Stimulated activated naive CD8-positive, alpha-beta T cell treated with anti-CD3 and anti-CD28 coated beads, Interleukin-15, amount 100 ng/mL, for 72 hours (primary cell): ENCODE measurements at regions not wholly inside any gene's neighbourhood (a gene's known extent, or its start where the extent isn't known, plus 50 kb on each side); places are given as distances from the start of the nearest gene placed in this dataset.

Source experiments
- ATAC-seq: fragments of 150-1000 bp; cut with Tn5 transposase; 2 replicates; pipeline ENCODE4 v1.10.0; 2021; ENCODE audit warnings: mild to moderate bottlenecking, moderate library complexity
- DNase-seq, 2 donors: peaks; one replicate each; pipeline ENCODE4 v3.0.0; 2021 to 2022
- H3K27ac Mint-ChIP-seq, 2 donors: one replicate each; pipeline ENCODE4 v1.8.0; 2022; ENCODE audit warnings: mild to moderate bottlenecking in 2 of 2, mixed read lengths in 2 of 2, moderate library complexity in 2 of 2
- H3K27me3 Mint-ChIP-seq: one replicate; pipeline ENCODE4 v1.8.0; 2022; ENCODE audit warnings: mixed read lengths
- H3K4me1 Mint-ChIP-seq: one replicate; pipeline ENCODE4 v1.8.0; 2022; ENCODE audit warnings: mild to moderate bottlenecking, mixed read lengths
- H3K4me3 Mint-ChIP-seq, 2 donors: one replicate each; pipeline ENCODE4 v1.8.0; 2022; ENCODE audit warnings: mild to moderate bottlenecking in 2 of 2, mixed read lengths in 2 of 2, moderate library complexity in 1 of 2
- H3K9me3 Mint-ChIP-seq, 2 donors: one replicate each; pipeline ENCODE4 v1.8.0; 2022; ENCODE audit warnings: mixed read lengths in 2 of 2

DNA sequence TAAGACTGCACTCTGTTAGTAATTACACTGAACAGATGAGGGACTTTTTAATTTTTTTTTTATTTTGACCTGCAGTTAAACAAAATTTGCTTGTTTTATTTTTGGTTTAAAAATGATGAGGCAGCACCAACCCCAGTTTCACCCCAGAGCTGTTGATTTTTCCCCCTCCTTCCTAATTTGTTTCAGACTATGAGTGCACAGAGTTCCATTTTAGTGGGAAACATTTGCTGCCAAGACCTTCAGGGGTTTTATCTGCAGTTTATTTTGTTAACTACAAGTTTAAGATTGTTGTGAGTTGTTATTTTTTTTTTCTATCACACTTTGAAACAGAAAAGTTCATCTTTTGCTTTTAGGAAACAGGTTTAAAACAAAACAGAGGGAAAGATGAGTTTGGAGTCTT lies 455.9 kb upstream of the NR2F2 start:
- no peak for DNase-seq
- ATAC-seq, result no peak
- Mint-ChIP-seq H3K9me3 (no peaks in the 10 kb centered on the region), H3K4me3 (no peak overlapping the region), H3K27me3 (peaks cover 15% of the 10 kb centered on the region), H3K27ac (no peak overlapping the region), H3K4me1 (peaks cover 19% of the 10 kb centered on the region)

DNA sequence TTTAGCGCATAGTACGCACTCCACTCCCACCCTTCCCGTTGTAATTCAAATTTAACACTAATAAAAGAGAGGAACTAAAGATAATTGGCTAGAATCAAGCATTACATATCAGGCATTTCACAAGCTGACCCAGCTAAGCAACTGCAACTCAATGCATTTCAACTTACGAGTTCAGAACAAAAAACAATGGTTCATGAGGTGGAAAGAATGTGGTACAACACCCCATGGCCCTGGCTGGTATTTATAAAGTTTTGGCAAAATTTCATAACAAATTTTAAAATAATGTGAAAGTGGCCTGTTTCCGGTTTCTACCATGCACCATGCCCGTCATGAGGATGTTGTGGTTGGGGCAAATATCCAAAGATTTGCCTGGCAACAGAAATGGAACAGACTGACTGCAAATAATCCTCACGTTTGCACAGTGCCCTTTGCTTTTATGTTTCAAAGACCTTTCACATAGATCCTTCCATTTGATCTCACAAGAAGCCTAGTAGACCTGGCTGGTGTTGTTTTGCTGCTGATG lies 455.3 kb upstream of the NR2F2 start:
- peaks cover 2% of the 10 kb centered on the region in 2 donors for H3K9me3 Mint-ChIP-seq
- ATAC-seq (no peak), DNase-seq (no peak)
- H3K4me3 Mint-ChIP-seq, result no peak overlapping the region
- no peak overlapping the region for H3K27ac Mint-ChIP-seq
- H3K27me3 Mint-ChIP-seq, result peaks cover 15% of the 10 kb centered on the region
- H3K4me1 Mint-ChIP-seq, result peaks cover 19% of the 10 kb centered on the region

DNA sequence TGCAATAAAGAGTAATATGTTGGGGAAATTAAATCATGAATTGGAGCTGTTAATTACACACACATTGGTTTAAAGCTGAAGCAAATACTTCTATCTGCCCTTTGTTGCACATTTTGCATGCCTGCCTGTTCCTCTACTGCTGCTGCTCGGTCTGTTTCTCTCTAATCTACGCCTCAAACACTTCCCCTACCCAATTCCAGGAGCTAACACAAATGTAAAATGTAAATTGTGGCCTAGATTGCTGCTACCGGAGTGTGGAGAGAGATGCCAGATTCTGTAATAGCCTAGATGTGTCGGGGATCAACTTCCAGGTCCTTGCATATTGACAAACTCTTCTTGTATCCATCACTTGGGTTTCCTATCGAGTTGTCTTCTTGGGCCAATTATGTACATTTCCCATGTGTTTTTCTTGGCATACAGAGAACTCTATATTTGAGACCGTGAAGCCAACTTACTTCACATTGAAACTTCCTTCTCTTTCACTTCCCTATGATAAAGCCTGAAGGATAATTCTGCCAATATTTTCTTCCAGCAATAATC lies 450.4 kb upstream of the NR2F2 start:
- peak overlapping the region in 1 of 2 donors; percentile 56 for H3K4me3 Mint-ChIP-seq
- DNase-seq (no peak), ATAC-seq (no peak)
- peaks cover 10 to 13% of the 10 kb centered on the region in 2 donors for H3K9me3 Mint-ChIP-seq
- peaks cover 16% of the 10 kb centered on the region for H3K4me1 Mint-ChIP-seq
- H3K27me3 Mint-ChIP-seq, result no peaks in the 10 kb centered on the region
- no peak overlapping the region for H3K27ac Mint-ChIP-seq

DNA sequence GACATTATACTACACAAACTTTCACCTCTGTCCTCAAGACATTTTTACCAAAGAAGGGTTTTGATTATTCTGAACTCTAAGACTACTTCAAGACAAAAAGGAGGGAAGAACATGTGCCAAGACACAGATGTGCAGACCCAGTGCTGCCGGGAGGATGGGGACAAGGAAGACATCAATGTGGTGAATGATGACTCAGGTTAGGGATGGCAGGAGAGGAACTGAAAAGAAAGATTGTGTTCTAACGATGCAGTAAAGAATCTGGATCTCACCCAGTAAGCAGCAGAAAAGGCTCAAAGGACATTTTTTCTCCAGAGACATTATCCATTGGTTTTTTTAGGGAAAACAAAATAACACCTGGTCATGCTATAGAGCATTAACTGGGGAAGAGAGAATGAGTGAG lies 449.9 kb upstream of the NR2F2 start:
- Mint-ChIP-seq H3K27ac (no peak overlapping the region), H3K4me3 (no peak overlapping the region)
- no peak for ATAC-seq

DNA sequence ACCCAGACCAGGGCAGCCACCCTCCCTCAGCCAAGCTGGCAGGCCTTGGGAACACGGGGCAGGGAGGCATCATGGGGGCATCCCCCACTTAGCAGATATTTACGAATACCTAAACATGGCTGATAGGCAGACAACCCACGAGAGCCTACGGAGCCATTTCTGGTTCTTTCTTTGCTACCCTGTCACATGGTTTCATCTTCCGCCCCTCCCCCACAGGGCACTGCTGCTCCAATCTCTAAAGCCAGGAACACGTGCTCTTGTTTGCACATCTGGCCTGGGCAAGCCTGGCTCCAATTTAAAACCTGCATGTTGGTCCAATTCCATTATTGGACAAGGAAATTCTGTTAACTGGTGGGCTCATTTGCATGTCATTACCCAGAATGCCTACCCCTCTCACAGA lies 447.4 kb upstream of the NR2F2 start:
- Mint-ChIP-seq H3K27ac (no peak overlapping the region), H3K27me3 (no peaks in the 10 kb centered on the region), H3K4me1 (peaks cover 16% of the 10 kb centered on the region), H3K9me3 (peaks cover 13% of the 10 kb centered on the region in 2 donors), H3K4me3 (no peak overlapping the region)
- no peak for DNase-seq
- ATAC-seq, result no peak

More for the DNA sequence above, 449.9 kb upstream of the NR2F2 start:
- no peak for DNase-seq
- Mint-ChIP-seq H3K27me3 (no peaks in the 10 kb centered on the region), H3K4me1 (peaks cover 16% of the 10 kb centered on the region), H3K9me3 (peaks cover 10 to 13% of the 10 kb centered on the region in 2 donors)

DNA sequence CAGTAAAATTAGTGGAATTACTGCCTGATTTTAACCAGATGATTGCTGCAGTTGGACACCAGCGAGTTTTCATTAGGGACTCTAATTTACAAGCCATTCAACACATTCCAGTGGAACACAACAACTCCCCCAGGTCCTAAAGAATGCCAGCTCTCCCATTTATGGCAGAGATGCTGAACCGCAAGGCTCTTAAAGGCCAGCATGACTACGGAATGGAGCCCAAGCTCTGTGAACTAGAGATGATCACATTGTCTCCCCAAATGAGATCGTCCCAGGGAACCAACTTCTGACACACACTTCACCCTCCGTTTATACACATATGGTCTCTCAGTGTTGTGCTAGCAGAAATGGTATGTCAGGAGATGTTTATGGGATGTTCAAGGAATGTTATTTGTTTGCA lies 446.2 kb upstream of the NR2F2 start:
- DNase-seq (no peak), ATAC-seq (no peak)
- Mint-ChIP-seq H3K4me1 (peaks cover 13% of the 10 kb centered on the region), H3K27ac (no peak overlapping the region), H3K27me3 (no peaks in the 10 kb centered on the region), H3K4me3 (no peak overlapping the region), H3K9me3 (peaks cover 13% of the 10 kb centered on the region in 2 donors)

DNA sequence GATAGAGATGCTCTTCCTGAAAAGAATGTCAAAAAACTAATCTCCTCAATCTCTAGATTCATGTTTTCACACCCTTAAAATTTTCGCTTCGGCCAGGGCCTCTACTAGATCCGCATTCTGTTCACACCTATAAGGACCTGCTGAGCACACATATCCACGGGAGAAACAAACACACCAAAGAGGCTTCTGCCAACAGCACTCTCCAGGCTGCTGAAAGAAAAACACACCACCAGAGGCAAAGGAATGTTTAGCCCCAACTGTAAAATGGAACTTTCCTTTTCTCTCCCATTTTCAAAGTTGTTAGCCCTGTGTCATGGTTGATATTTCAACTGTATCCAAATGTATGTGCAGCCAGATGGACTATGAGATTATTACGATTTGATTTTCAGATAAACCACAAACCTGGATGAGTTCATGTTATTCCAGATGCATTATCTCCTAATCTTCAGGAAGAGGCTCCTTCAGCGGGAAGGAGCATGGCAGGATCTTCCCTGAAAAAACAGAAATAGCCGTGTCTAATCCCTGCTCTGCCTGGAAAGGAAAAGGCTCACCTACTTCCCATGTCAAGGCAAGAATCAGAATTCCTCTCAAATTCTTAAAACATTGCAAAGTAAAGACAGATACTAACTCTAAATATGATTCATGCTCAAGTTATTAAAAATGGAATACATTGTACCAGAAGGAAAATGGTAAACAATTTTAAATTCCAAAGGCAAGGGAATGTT lies 442.7 kb upstream of the NR2F2 start:
- H3K27me3 Mint-ChIP-seq, result peaks cover 2% of the 10 kb centered on the region
- H3K4me3 Mint-ChIP-seq, result no peak overlapping the region
- H3K9me3 Mint-ChIP-seq, result peaks cover 0 to 3% of the 10 kb centered on the region in 2 donors
- H3K27ac Mint-ChIP-seq, result no peak overlapping the region
- DNase-seq (no peak), ATAC-seq (no peak)
- no peaks in the 10 kb centered on the region for H3K4me1 Mint-ChIP-seq

DNA sequence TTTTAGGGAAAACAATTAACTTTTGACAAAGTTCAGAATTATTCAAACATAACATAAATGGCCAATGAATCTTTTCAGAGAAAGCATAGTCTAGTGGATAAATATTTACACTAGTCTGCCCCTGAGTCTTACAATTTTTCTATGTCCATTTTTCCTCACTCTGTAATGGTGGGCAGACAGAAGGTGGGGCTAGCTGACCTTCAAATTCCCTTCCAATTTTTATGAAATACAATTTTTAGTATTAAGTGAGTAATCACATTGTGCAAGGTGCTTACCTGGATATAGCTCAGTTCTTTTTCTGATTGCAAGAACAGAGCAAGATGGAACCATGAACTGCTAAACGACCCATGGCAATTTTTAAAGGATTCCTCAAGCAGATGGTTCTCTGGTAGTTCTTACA lies 441.7 kb upstream of the NR2F2 start:
- peaks cover 5% of the 10 kb centered on the region for H3K27me3 Mint-ChIP-seq
- no peaks in the 10 kb centered on the region for H3K4me1 Mint-ChIP-seq
- DNase-seq (no peak), ATAC-seq (no peak)
- no peak overlapping the region for H3K27ac Mint-ChIP-seq
- peaks cover 0 to 3% of the 10 kb centered on the region in 2 donors for H3K9me3 Mint-ChIP-seq
- H3K4me3 Mint-ChIP-seq, result no peak overlapping the region

DNA sequence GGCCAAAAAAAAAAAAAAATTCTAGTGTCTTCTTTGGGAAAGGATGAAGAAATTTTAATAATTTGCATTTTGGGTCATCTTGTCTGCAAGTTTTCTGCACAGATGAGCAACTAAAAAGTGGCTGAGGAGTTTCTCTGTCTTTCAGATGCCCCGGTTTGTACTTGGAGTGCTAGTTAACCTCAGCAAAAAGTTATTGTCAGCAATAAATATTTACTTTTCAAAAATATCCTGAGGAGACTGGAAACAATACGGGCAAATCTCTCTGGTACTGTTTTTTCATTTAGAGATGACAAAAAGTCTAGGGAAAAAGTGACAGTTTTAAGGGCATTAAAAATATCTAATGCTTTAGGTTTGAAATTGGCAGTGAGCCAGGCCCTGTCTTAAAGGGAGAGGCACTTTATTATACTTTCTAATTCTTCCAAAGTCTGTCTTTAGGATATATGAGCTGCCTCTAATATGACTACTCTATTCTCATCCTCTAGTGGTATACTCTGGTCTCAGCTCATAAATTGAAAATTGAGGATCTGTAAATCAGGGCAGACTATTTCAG lies 436.0 kb upstream of the NR2F2 start:
- H3K4me1 Mint-ChIP-seq, result no peaks in the 10 kb centered on the region
- DNase-seq (no peak), ATAC-seq (no peak)
- peaks cover 13% of the 10 kb centered on the region for H3K27me3 Mint-ChIP-seq
- H3K9me3 Mint-ChIP-seq, result no peaks in the 10 kb centered on the region
- H3K27ac Mint-ChIP-seq, result no peak overlapping the region
- H3K4me3 Mint-ChIP-seq, result no peak overlapping the region

DNA sequence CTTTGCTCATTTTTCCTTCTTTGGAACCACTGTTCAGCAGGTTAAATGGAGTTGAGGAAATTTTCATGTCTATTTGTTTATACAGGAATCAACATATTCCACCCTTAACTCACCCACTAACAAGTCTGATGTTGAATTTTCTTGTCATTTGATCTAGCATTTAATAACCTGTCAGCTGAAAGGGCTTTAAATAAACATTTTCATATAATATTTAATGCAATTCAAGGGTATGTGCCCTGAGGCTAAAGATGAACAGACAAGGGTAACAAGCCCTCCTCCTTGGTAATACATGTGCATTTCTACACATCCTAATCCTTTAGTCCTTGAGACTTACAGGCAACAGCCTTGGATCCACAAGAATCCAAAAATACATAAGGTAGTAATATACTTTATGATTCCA lies 435.0 kb upstream of the NR2F2 start:
- Mint-ChIP-seq H3K9me3 (no peaks in the 10 kb centered on the region), H3K27me3 (peaks cover 13% of the 10 kb centered on the region), H3K27ac (no peak overlapping the region), H3K4me3 (no peak overlapping the region), H3K4me1 (no peaks in the 10 kb centered on the region)
- ATAC-seq (no peak), DNase-seq (no peak)

DNA sequence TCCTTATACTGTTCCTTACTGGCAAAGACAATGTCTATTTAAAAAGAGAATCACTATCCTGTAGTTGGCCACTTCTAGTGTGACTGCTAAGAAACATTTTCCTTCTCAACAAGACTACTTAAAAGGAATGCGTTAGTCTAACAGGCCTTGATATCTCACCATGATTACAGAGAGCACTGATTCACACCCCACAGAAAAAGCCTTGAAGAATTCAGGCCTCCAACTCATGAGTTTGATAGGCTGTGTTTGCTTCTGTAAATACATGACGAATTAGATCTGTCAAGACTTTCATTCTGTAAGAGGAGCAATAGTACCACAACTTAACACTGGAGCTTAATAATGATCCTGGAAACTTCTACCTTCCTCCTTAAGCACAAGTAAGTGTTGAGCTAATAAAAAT lies 432.8 kb upstream of the NR2F2 start:
- H3K9me3 Mint-ChIP-seq, result no peaks in the 10 kb centered on the region
- ATAC-seq, result no peak
- no peak overlapping the region for H3K27ac Mint-ChIP-seq

DNA sequence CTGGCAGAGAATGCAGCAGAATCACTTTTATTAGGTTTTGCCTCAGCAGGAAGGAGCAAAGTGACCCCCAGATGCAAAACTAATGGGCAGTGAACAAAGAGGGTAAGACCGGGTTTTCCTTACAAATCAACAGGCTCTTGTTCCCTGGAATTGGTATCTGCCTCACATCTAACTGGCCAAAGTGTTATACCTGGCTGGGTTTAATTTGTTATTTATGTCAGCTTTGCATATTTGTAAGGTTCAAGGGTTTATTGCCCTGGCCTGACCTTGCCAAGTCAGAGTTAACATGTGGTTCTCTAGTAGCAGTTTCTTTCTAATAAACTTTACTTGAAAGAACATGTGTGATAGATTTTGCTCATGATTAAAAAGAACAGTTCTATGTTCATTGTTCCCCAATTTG lies 431.7 kb upstream of the NR2F2 start:
- ATAC-seq, result no peak
- Mint-ChIP-seq H3K4me1 (no peaks in the 10 kb centered on the region), H3K27ac (no peak overlapping the region), H3K9me3 (no peaks in the 10 kb centered on the region), H3K27me3 (peaks cover 8% of the 10 kb centered on the region), H3K4me3 (no peak overlapping the region)
- DNase-seq, result no peak

More for the DNA sequence above, 432.8 kb upstream of the NR2F2 start:
- DNase-seq, result no peak
- no peaks in the 10 kb centered on the region for H3K4me1 Mint-ChIP-seq
- H3K27me3 Mint-ChIP-seq, result peaks cover 13% of the 10 kb centered on the region
- no peak overlapping the region for H3K4me3 Mint-ChIP-seq

DNA sequence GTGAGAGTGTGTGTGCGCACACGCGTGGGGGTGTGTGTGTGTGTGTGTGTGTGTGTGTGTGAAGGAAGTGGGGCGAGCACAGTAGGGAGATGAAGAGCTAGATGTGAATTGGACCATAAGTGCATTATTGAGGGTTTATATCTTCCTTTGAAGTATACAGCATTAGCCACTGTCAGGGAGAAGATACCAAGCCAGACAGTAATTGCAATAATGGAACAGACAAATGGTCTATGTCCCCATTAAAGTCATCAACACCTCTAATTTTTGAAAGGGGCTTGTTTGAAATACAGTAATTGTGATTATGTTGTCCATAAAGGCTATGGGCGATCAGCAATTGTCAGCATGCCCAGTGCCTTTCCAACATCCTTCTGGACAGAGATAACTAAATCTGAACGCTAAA lies 429.2 kb upstream of the NR2F2 start:
- Mint-ChIP-seq H3K27ac (no peak overlapping the region), H3K27me3 (peaks cover 8% of the 10 kb centered on the region), H3K4me1 (no peaks in the 10 kb centered on the region), H3K4me3 (no peak overlapping the region), H3K9me3 (no peaks in the 10 kb centered on the region)
- DNase-seq (no peak), ATAC-seq (no peak)

DNA sequence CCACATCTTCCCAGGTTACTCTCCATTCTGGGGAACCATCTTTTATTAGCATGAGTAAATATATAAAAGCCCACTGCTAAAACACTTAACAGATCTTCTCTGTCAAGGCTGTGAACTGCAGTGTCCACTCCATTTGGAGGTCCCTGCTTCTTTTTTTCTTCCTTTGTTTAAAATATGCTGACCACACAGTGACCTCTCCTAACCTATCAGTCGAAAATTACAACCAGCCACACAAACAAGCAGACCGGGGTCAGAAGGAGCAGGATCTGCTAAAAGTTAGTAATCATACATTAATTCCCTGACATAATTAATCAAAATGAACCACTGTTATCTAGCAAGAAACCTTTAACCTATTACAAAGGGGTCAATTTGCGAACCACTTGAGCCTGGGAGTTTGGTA lies 427.9 kb upstream of the NR2F2 start:
- no peak overlapping the region for H3K4me3 Mint-ChIP-seq
- peaks cover 8% of the 10 kb centered on the region for H3K27me3 Mint-ChIP-seq
- ATAC-seq (no peak), DNase-seq (no peak)
- H3K9me3 Mint-ChIP-seq, result no peaks in the 10 kb centered on the region
- no peak overlapping the region for H3K27ac Mint-ChIP-seq
- no peaks in the 10 kb centered on the region for H3K4me1 Mint-ChIP-seq

DNA sequence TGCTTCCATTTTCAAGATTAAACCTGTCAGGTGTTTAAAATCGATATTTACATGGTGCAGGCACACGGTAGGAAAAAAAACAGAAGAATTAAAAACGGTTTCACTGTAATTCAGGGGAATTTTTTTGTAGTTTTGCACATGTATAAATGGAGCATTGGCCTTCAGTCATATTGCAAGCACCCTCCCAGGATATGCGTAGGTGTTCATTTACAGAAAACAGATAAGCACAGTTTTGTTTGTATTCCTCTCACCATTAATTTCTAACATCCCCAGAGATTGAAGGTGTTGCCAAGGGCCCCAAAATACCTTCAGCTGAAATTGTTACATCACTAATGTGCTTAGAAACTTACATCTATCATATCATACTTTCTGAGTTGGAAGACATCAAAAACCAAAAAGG lies 427.1 kb upstream of the NR2F2 start:
- H3K27ac Mint-ChIP-seq, result no peak overlapping the region
- DNase-seq (no peak), ATAC-seq (no peak)
- no peaks in the 10 kb centered on the region for H3K9me3 Mint-ChIP-seq
- no peaks in the 10 kb centered on the region for H3K4me1 Mint-ChIP-seq
- H3K4me3 Mint-ChIP-seq, result no peak overlapping the region
- peaks cover 4% of the 10 kb centered on the region for H3K27me3 Mint-ChIP-seq

DNA sequence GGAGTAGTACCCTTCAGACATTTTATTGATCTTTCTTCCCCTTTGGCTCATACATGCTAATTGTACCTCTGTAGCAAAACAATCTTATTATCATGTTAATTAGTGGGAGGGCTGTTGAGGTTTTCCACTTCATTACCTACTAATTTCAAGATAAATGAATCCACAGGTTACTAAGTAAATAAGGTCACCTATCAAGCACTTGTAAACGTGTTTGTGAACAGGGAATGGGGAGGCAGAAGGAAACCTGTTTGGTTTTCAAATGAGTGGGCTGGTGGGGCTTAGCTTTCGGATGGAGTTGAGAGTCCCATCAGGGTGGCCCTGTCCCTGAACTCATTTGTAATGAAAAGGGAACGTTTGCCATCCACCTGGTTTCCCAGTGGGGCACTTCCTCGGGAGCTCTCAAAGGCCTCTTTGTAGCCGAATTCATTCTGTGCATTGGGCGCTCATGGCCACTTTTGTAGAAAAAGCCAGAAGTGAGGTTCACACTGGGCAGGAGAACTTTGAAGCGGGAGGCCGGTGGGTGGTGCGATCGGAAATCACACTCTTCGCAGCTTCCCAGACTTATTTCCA lies 419.8 kb upstream of the NR2F2 start:
- Mint-ChIP-seq H3K27me3 (peaks cover 7% of the 10 kb centered on the region), H3K4me3 (no peak overlapping the region), H3K4me1 (no peaks in the 10 kb centered on the region), H3K9me3 (no peaks in the 10 kb centered on the region), H3K27ac (no peak overlapping the region)
- DNase-seq (no peak), ATAC-seq (no peak)
